HepG2 (cell line): ENCODE measurements at regions not wholly inside any gene's neighbourhood (a gene's known extent, or its start where the extent isn't known, plus 50 kb on each side); places are given as distances from the start of the nearest gene placed in this dataset.

Source experiments
- ATAC-seq: fragments of 200-7000 bp; cut with Tn5 transposase; 3 replicates; pipeline ENCODE4 v1.9.1; 2020; ENCODE audit warnings: mild to moderate bottlenecking, moderate library complexity
- BruUV-seq: library from RNA; stranded (reverse); fragments of 400-500 nt; replicated peaks from 2 replicates; lab custom pipeline; 2021; lab: Mats Ljungman, UMichigan
- CTCF ChIA-PET: fragments of 300-600 bp; formaldehyde crosslinking; extraction: SDS; loops from one replicate; lab custom pipeline; 2021; ENCODE audit warnings: low total read pairs, inconsistent platforms, low intra/inter-chr PET ratio; lab: Yijun Ruan, JAX
- POLR2A ChIA-PET: fragments of 350-600 bp; sonication (Branson Sonifier 250); formaldehyde crosslinking; loops from one replicate; lab custom pipeline; 2020; ENCODE audit warnings: antibody characterized with exemption, inconsistent platforms; lab: Yijun Ruan, JAX
- DNase-seq: peaks from one replicate; pipeline ENCODE4 v3.0.0-alpha.2; 2015; ENCODE audit warnings: low spot score
- FAIRE-seq: peaks from 3 replicates; lab custom pipeline; 2011; peaks lifted over from hg19 to GRCh38; lab: Jason Lieb, UNC
- H2AFZ ChIP-seq: one replicate; pipeline ENCODE4 v1.6.1; 2011; ENCODE audit warnings: low read length, inconsistent platforms
- H3K27ac ChIP-seq: fragments of 300-600 bp; 3 replicates; pipeline ENCODE4 v1.8.0; 2011; ENCODE audit warnings: mixed run types, mild to moderate bottlenecking, mixed read lengths, low read length, inconsistent platforms; ENCODE audit not compliant: insufficient read depth; ENCODE audit errors: extremely low read length
- H3K27me3 ChIP-seq, 2 experiments: fragments of 200-600 bp in 1 of 2; 2 replicates in 1 of 2; 3 replicates in 1 of 2; pipeline versions ENCODE4 v1.6.0 to v1.8.0; 2011; ENCODE audit warnings: low read length in 2 of 2, mild to moderate bottlenecking in 2 of 2, moderate library complexity in 2 of 2, inconsistent platforms in 1 of 2; ENCODE audit not compliant: insufficient read depth in 2 of 2, control insufficient read depth in 1 of 2
- H3K36me3 ChIP-seq, 2 experiments: fragments of 200-600 bp in 1 of 2; replicated peaks in 1 of 2; 2 replicates in 1 of 2; 3 replicates in 1 of 2; pipeline versions ENCODE4 v1.5.1 to v1.8.0; 2011; ENCODE audit warnings: low read length in 2 of 2, inconsistent platforms in 1 of 2; ENCODE audit not compliant: insufficient read depth in 2 of 2, control insufficient read depth in 1 of 2
- H3K4me1 ChIP-seq: 2 replicates; pipeline ENCODE4 v1.5.1; 2012; ENCODE audit warnings: low read length, inconsistent platforms; ENCODE audit not compliant: insufficient read depth
- H3K4me2 ChIP-seq: 2 replicates; pipeline ENCODE4 v1.6.0; 2011; ENCODE audit warnings: low read depth, low read length, inconsistent platforms
- H3K4me3 ChIP-seq, 3 experiments: fragments of 200-600 bp in 1 of 3; sonication (generic), shearing (Covaris generic) in 1 of 3; replicated peaks in 1 of 3; 2 replicates each; pipeline ENCODE4 v1.5.1; 2011 to 2016; ENCODE audit warnings: low read length in 3 of 3, inconsistent platforms in 2 of 3, low read depth in 2 of 3, mild to moderate bottlenecking in 2 of 3, control low read depth in 1 of 3, mixed read lengths in 1 of 3; ENCODE audit not compliant: insufficient read depth in 1 of 3
- H3K79me2 ChIP-seq: one replicate; pipeline ENCODE4 v1.6.1; 2011; ENCODE audit warnings: low read length, inconsistent platforms; ENCODE audit not compliant: insufficient read depth
- H3K9ac ChIP-seq: 2 replicates; pipeline ENCODE4 v1.6.0; 2011; ENCODE audit warnings: mild to moderate bottlenecking, low read depth, low read length, inconsistent platforms; ENCODE audit not compliant: insufficient read depth
- H3K9me3 ChIP-seq: 2 replicates; pipeline ENCODE4 v1.5.1; 2012; ENCODE audit warnings: mild to moderate bottlenecking, low read length
- H4K20me1 ChIP-seq: 2 replicates; pipeline ENCODE4 v1.6.0; 2011; ENCODE audit warnings: inconsistent platforms, mild to moderate bottlenecking, low read length, moderate library complexity; ENCODE audit not compliant: insufficient read depth
- AGO2 ChIP-seq: fragments of 200-400 bp; formaldehyde crosslinking; optimal IDR thresholded peaks from 2 replicates; pipeline ENCODE3; 2017; ENCODE audit warnings: mild to moderate bottlenecking, low read depth, low read length, moderate library complexity
- ARNT2 ChIP-seq: sonication (generic); formaldehyde crosslinking; IDR thresholded peaks from 2 replicates; pipeline ENCODE4 v1.8.0; 2022; ENCODE audit warnings: mild to moderate bottlenecking, low read depth, missing genetic modification reagents, moderate library complexity
- HHEX ChIP-seq: IDR thresholded peaks from 2 replicates; pipeline ENCODE4 v1.6.1; 2016; ENCODE audit warnings: control low read depth
- MAF1 ChIP-seq: sonication (generic); formaldehyde crosslinking; IDR thresholded peaks from 2 replicates; pipeline ENCODE4 v1.5.0; 2020; ENCODE audit warnings: missing genetic modification reagents, borderline replicate concordance
- SP140L ChIP-seq: sonication (generic); formaldehyde crosslinking; IDR thresholded peaks from 2 replicates; pipeline ENCODE4 v1.4.0; 2020; ENCODE audit warnings: missing genetic modification reagents, borderline replicate concordance
- ZBTB43 ChIP-seq: sonication (generic); formaldehyde crosslinking; conservative IDR thresholded peaks from 2 replicates; pipeline ENCODE4 v1.4.0; 2020; ENCODE audit warnings: missing genetic modification reagents
- ZFP1 ChIP-seq: IDR thresholded peaks from 2 replicates; pipeline ENCODE4 v1.6.1; 2016
- ZNF331 ChIP-seq: sonication (generic); formaldehyde crosslinking; IDR thresholded peaks from 2 replicates; pipeline ENCODE4 v1.4.0; 2020; ENCODE audit warnings: missing genetic modification reagents
- ZNF446 ChIP-seq: sonication (generic); formaldehyde crosslinking; IDR thresholded peaks from 2 replicates; pipeline ENCODE4 v1.5.0; 2020; ENCODE audit warnings: mild to moderate bottlenecking, missing genetic modification reagents
- ZNF678 ChIP-seq: sonication (generic); formaldehyde crosslinking; IDR thresholded peaks from 2 replicates; pipeline ENCODE4 v1.4.0; 2020; ENCODE audit warnings: mild to moderate bottlenecking, missing genetic modification reagents
- ZSCAN9 ChIP-seq: IDR thresholded peaks from 2 replicates; pipeline ENCODE4 v1.6.1; 2016; ENCODE audit warnings: borderline replicate concordance
- WGBS: methylation state at CpG from one replicate; pipeline ENCODE4 v1.1.6; 2017; ENCODE audit warnings: low lambda C conversion rate; 5-methylcytosine and 5-hydroxymethylcytosine counted together
- in situ Hi-C: cut with HindIII; loops from 2 replicates; pipeline ENCODE4 v1.10.0; 2017; ENCODE audit warnings: low pct_unique_long_range_greater_than_20kb; ENCODE audit not compliant: extremely low pct_ligation_motif_present
- intact Hi-C: fragments of 100-400 bp; cut with micrococcal nuclease; formaldehyde crosslinking; loops from one replicate; pipeline ENCODE4 v1.10.0; 2022; ENCODE audit not compliant: unreplicated experiment
- TF ChIP-seq, protein P1 (sequence below): sonication (generic); formaldehyde crosslinking; IDR thresholded peaks from 2 replicates; pipeline ENCODE4 v1.4.0; 2020; ENCODE audit warnings: low read depth, mild to moderate bottlenecking, missing genetic modification reagents

DNA sequence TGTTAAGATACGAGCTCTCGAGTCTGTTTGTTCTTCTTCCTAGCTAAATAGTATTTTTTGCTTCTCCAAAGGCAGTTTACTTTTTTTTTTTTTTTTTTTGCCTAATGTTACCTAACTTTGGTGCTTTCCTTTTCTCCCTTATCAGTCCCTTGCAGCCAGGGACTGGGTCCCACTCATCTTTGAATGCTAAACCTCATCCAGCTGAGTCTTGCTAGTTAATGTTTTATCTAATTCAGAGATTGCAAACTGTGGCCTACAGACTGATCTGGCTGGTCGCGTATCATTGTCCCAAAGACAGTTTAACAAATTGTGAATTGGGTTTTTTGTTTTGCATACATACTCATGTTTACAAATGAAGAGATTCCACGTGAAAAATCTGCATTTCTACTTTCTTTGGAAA, 95.7 kb upstream of the EFNA5 start:
- H4K20me1 ChIP-seq: no peaks in the 10 kb centered on the region
- no TSS peak for BruUV-seq
- ATAC-seq (no peak; the same call in 2 of the 3 replicates), DNase-seq (no peak), FAIRE-seq (no peak)
- TF ChIP-seq SP140L (CRISPR knock-in tag) (no peak), ZNF678 (CRISPR knock-in tag) (no peak), AGO2 (no peak), ARNT2 (CRISPR knock-in tag) (no peak), HHEX (CRISPR knock-in tag) (no peak), ZSCAN9 (CRISPR knock-in tag) (no peak), ZNF446 (CRISPR knock-in tag) (no peak), MAF1 (no peak), ZNF331 (CRISPR knock-in tag) (no peak), ZBTB43 (CRISPR knock-in tag) (no peak), ZFP1 (no peak)
- TF ChIP-seq, protein P1, sequence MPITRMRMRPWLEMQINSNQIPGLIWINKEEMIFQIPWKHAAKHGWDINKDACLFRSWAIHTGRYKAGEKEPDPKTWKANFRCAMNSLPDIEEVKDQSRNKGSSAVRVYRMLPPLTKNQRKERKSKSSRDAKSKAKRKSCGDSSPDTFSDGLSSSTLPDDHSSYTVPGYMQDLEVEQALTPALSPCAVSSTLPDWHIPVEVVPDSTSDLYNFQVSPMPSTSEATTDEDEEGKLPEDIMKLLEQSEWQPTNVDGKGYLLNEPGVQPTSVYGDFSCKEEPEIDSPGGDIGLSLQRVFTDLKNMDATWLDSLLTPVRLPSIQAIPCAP (CRISPR knock-in tag): no peak
- ChIA-PET CTCF (no interaction called here), POLR2A (no interaction called here)
- no peak overlapping the region for H3K4me2 ChIP-seq
- H3K4me1 ChIP-seq: no peaks in the 10 kb centered on the region
- H3K36me3 ChIP-seq: no peaks in the 10 kb centered on the region
- no peak overlapping the region for H3K27ac ChIP-seq
- H3K9me3 ChIP-seq: no peaks in the 10 kb centered on the region
- no peak overlapping the region for H3K4me3 ChIP-seq
- 0% methylated on average over 5 of the region's 5 CpGs for WGBS
- no peaks in the 10 kb centered on the region for H3K27me3 ChIP-seq
- in situ Hi-C loops (no loop called here), intact Hi-C loops (no loop called here)
- no peak overlapping the region for H3K9ac ChIP-seq
- H3K79me2 ChIP-seq: no peaks in the 10 kb centered on the region
- no peak overlapping the region for H2AFZ ChIP-seq
